ENCODE measurements at regions not wholly inside any gene's neighbourhood (a gene's known extent, or its start where the extent isn't known, plus 50 kb on each side); places are given as distances from the start of the nearest gene placed in this dataset.

DNA sequence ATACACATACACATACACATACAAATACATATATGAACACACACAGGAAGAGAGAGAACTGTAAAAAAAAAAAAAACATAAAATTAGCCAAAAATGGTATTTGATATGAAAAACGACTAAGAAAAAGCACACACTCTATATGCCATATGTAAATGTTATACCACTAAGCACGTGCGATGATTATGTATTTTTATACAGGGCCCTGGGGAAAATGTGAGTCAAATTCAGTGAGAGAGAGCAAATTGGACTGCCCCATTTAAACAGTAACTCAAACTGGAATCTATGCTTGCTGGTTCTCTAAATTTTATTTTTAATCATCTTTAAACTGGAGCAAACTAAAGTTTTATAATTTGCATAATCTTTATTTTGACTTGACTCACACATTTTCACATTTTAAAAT is 197.8 kb upstream of the MTNR1B start:
- no peak for TF ChIP-seq POLR2A (IDR thresholded peaks at IDR 0.05; ENCODE audit: low read depth, low read length)
- no peak for TF ChIP-seq POLR2AphosphoS5 (IDR thresholded peaks at IDR 0.05; ENCODE audit: low read depth, low read length)
